ENCODE measurements at regions not wholly inside any gene's neighbourhood (a gene's known extent, or its start where the extent isn't known, plus 50 kb on each side); places are given as distances from the start of the nearest gene placed in this dataset.

DNA sequence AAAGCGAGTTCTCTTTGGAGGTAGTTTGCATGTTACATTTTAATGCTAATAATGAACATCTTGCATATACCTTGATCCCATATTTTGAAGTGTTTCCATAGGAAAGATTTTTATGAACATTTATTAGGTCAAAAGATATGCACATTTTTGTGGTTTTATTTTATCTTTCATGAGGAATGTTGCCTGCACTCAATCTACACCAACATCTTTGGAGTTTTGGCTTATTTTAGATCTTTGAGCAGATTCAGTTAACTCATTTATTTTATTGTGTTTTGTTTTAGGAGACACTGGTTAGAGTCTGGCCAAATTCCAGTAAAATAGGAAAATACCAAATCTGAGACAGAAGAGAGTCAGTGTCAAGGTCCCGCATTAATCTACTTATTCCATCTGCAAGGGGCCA is 540.9 kb downstream of the RNF144A start:
- no peak for DNase-seq (ENCODE audit: low read depth)
- TF ChIP-seq, protein P1, sequence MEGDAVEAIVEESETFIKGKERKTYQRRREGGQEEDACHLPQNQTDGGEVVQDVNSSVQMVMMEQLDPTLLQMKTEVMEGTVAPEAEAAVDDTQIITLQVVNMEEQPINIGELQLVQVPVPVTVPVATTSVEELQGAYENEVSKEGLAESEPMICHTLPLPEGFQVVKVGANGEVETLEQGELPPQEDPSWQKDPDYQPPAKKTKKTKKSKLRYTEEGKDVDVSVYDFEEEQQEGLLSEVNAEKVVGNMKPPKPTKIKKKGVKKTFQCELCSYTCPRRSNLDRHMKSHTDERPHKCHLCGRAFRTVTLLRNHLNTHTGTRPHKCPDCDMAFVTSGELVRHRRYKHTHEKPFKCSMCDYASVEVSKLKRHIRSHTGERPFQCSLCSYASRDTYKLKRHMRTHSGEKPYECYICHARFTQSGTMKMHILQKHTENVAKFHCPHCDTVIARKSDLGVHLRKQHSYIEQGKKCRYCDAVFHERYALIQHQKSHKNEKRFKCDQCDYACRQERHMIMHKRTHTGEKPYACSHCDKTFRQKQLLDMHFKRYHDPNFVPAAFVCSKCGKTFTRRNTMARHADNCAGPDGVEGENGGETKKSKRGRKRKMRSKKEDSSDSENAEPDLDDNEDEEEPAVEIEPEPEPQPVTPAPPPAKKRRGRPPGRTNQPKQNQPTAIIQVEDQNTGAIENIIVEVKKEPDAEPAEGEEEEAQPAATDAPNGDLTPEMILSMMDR (IDR thresholded peaks at IDR 0.05; ENCODE audit: control insufficient read depth, extremely low read depth, insufficient read depth): no peak
- H3K4me3 ChIP-seq (ENCODE audit: low read depth, low read length): no peak overlapping the region

DNA sequence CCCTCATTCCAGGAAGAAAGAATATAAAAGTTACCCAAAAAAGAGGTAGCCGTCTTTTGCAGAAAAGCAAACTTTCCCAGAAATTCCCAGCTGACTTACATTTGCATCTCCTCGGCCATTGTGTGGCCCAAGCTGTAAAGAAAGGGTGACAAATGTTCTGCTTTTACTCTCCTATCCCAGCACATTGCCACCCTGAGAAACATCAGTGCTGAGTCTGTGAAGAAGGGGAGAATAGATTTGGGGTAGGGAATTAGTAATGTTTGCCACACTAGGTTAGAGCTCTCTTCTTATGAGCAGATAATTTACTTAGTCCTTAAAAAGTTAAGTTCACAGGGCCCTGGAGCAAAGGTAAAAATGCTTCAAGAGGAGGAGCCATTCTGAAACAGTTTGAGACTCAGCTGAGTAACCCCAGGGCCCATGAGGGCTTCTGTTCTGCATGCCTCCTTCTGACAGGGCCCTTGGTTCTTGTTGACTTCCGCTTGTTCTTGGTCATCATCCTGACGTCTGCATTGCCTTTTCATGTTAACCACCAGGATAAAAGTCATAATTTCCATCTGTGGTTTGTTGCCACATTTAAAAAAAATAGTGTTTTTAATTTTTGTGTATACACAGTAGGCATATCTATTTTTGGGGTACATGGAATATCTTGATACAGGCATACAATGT is 550.7 kb downstream of the RNF144A start:
- TF ChIP-seq, protein P1 (IDR thresholded peaks at IDR 0.05; ENCODE audit: control insufficient read depth, extremely low read depth, insufficient read depth): no peak
- H3K4me3 ChIP-seq (ENCODE audit: low read depth, low read length): no peak overlapping the region
- DNase-seq (ENCODE audit: low read depth): no peak

DNA sequence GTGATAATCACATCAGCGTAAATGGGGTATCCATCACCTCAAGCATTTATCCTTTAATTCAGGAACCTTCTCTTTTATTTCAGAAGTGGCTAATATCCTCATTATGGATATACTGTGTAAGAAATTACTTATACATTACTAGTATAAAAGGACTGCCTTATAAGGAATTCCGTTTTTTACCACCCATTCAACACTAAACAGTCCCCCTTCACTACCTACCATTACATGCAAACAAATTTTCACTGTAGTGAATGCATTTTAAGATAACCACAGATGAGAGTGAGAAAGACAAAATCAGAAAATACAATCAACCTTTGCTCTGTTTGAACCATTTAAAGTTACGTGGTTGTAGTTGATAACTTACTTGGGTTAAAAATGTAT is 551.2 kb downstream of the RNF144A start:
- DNase-seq (ENCODE audit: low read depth): no peak
- TF ChIP-seq, protein P1 (IDR thresholded peaks at IDR 0.05; ENCODE audit: control insufficient read depth, extremely low read depth, insufficient read depth): no peak
- no peak overlapping the region for H3K4me3 ChIP-seq (ENCODE audit: low read depth, low read length)

DNA sequence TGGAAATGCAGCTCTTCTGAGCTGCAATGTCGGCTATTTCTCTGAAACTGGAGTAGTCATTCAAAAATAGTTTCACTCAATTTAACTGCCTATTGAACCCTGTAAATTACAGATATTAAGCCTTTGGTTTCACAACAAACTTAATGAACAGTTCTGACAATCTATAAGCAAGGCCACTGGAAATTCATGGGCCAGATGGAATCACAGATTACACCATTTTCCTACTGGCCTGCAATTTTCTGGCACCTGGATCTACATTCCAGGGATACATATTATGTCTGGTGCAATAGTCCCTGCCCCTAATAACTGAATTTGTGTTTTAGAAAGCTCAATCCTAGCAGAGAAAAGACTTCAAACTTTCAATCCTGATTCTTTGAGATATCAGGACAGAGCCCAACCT is 551.7 kb downstream of the RNF144A start:
- DNase-seq (ENCODE audit: low read depth): no peak
- H3K4me3 ChIP-seq (ENCODE audit: low read depth, low read length): no peak overlapping the region
- TF ChIP-seq, protein P1 (IDR thresholded peaks at IDR 0.05; ENCODE audit: control insufficient read depth, extremely low read depth, insufficient read depth): no peak

DNA sequence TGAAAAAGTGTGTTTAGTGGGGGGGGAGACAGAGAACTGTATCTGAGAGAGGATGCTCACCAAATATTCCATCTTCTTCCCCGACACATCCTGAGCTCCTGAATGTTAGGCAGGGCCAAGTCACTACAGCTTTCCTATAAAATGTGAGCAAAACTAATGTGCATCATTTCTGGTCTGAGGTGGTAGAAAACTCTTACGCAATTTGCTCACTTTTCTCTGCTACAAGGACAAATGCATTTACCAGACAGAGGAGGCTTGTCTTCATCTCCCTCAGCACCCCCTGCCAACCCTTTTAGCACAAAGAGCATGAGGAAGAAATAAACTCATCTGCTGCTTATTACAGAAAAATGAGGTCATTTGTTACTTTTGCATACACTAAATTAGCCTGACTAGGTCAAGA is 554.0 kb downstream of the RNF144A start:
- DNase-seq (ENCODE audit: low read depth): no peak
- TF ChIP-seq, protein P1 (IDR thresholded peaks at IDR 0.05; ENCODE audit: control insufficient read depth, extremely low read depth, insufficient read depth): no peak
- H3K4me3 ChIP-seq (ENCODE audit: low read depth, low read length): no peak overlapping the region

DNA sequence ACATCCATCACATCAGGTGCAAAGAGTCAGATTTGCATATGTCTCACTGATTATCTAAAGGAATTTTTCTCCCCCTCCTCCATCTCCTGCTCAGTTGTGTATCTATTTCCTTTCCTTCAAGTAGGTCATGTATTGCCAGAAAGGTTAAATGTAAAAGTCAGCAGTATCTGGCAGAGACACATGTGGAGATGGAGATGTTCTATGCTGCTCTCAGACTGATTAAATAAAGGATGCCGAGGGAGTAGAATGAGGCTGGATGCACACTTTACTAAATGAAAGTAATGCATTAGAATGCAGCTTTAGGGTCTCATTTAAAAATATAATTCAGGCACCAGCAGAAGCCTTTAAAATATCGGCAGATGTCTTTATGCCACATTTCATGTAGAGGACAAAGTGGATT is 555.3 kb downstream of the RNF144A start:
- TF ChIP-seq, protein P1 (IDR thresholded peaks at IDR 0.05; ENCODE audit: control insufficient read depth, extremely low read depth, insufficient read depth): no peak
- H3K4me3 ChIP-seq (ENCODE audit: low read depth, low read length): no peak overlapping the region
- no peak for DNase-seq (ENCODE audit: low read depth)

DNA sequence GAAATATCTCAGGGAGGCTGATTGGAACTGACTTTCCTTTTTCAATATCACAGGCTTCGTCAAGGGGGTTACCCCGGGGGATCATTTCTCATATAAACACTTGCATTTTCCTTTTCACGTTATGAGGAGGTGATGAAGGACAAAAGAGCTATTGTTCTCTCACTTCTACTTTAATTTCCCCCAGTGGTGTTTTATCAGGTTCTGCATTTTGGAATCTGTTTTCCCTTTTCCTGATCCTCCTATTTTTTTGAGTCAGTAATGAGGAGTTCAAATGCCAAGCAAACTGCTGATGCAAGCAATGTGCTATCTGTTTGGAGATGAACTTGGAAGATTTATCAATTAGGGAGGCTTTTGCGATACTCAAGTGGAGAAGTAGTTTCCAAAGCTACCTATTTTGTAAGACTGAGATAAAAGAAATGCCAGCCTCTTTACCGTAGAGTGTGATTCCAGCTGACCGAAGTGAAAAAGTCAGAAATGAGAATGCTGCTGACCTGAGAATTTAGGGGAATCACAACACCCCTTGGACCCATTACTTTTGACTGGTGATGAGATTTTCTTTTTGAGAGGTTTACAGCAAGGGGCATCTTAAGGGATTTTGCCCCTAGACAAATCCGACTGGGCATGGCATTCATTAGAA is 556.0 kb downstream of the RNF144A start:
- H3K4me3 ChIP-seq (ENCODE audit: low read depth, low read length): no peak overlapping the region
- TF ChIP-seq, protein P1 (IDR thresholded peaks at IDR 0.05; ENCODE audit: control insufficient read depth, extremely low read depth, insufficient read depth): no peak
- no peak for DNase-seq (ENCODE audit: low read depth)
